ENCODE measurements at regions not wholly inside any gene's neighbourhood (a gene's known extent, or its start where the extent isn't known, plus 50 kb on each side); places are given as distances from the start of the nearest gene placed in this dataset.

DNA sequence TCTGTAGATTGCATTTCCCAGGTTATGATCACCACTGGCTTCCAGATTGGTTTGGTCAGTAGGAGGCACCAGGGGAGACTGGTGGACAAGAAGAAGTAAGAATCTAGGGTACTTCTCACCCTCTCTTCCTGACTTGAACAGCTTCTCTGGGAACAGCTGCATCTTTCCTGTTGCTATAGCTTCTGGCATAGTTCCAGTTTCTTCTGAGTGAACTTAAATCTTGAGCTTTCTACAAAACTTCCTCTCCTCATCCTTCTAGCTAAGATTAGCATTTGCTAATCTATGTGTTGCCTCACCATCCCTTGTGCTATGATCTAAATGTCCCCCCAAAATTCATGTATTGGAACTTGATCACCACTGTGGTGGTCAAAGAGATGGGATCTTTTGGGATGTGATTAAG, 724.6 kb downstream of the UTRN start:
- H3K27me3 Mint-ChIP-seq (ENCODE audit: unreplicated experiment): no peaks in the 10 kb centered on the region
- DNase-seq: no peak
- no peaks in the 10 kb centered on the region for H3K4me1 Mint-ChIP-seq (ENCODE audit: low read depth, unreplicated experiment)
- H3K4me3 Mint-ChIP-seq (ENCODE audit: unreplicated experiment): no peak overlapping the region
- H3K9me3 Mint-ChIP-seq (ENCODE audit: unreplicated experiment): no peaks in the 10 kb centered on the region
- H3K36me3 Mint-ChIP-seq (ENCODE audit: unreplicated experiment): no peaks in the 10 kb centered on the region
- H3K27ac Mint-ChIP-seq (ENCODE audit: unreplicated experiment): no peak overlapping the region
- TF ChIP-seq, protein P1, sequence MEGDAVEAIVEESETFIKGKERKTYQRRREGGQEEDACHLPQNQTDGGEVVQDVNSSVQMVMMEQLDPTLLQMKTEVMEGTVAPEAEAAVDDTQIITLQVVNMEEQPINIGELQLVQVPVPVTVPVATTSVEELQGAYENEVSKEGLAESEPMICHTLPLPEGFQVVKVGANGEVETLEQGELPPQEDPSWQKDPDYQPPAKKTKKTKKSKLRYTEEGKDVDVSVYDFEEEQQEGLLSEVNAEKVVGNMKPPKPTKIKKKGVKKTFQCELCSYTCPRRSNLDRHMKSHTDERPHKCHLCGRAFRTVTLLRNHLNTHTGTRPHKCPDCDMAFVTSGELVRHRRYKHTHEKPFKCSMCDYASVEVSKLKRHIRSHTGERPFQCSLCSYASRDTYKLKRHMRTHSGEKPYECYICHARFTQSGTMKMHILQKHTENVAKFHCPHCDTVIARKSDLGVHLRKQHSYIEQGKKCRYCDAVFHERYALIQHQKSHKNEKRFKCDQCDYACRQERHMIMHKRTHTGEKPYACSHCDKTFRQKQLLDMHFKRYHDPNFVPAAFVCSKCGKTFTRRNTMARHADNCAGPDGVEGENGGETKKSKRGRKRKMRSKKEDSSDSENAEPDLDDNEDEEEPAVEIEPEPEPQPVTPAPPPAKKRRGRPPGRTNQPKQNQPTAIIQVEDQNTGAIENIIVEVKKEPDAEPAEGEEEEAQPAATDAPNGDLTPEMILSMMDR (IDR thresholded peaks at IDR 0.05; ENCODE audit: partially characterized antibody, unreplicated experiment): no peak

GRCh38 chr6:145012039-145012662, 723.2 kb downstream of the EPM2A start:
- no peak overlapping the region for H3K27ac Mint-ChIP-seq (ENCODE audit: unreplicated experiment)
- H3K4me3 Mint-ChIP-seq (ENCODE audit: unreplicated experiment): no peak overlapping the region
- H3K27me3 Mint-ChIP-seq (ENCODE audit: unreplicated experiment): no peaks in the 10 kb centered on the region
- DNase-seq: no peak
- no peaks in the 10 kb centered on the region for H3K36me3 Mint-ChIP-seq (ENCODE audit: unreplicated experiment)
- H3K9me3 Mint-ChIP-seq (ENCODE audit: unreplicated experiment): no peaks in the 10 kb centered on the region
- TF ChIP-seq, protein P1 (IDR thresholded peaks at IDR 0.05; ENCODE audit: partially characterized antibody, unreplicated experiment): no peak
- no peaks in the 10 kb centered on the region for H3K4me1 Mint-ChIP-seq (ENCODE audit: low read depth, unreplicated experiment)

DNA sequence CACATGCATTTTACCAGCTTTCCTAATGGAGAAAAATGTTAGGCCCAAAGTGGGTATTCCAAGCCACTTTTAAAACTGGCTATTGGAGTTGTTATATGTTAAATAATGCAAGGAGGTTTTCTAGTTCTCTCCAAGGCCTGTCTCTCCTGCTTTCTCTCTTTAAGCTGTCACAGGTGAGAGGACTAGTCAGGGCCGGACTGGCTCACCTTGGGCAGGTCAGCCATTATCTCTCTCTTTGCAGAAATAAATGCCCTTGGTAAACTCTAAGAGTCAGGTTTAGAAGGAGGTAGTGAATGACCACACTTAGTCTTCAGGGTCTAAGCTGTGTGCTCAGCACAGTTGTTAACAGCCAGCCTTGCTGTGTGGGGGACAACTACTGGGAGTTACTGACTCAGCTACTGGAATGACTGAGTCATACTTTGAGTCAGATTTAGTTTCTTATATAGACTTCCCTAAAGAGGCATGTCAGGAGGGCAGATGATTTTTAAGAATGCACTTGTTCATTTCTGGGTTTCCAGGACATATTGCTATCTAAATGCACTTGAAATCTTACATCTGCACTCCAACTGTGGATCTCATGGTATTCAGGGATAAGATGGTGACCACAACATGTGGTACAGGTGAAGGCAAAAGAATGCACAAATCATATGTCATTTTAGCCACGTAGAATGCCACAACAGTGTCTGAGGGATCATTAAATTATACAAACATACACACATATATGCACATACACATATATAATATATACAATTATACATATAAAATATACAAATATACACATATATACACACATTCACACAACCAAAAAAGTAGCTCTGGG, 719.4 kb downstream of the EPM2A start:
- DNase-seq: no peak
- H3K4me1 Mint-ChIP-seq (ENCODE audit: low read depth, unreplicated experiment): no peaks in the 10 kb centered on the region
- TF ChIP-seq, protein P1 (IDR thresholded peaks at IDR 0.05; ENCODE audit: partially characterized antibody, unreplicated experiment): no peak
- H3K27ac Mint-ChIP-seq (ENCODE audit: unreplicated experiment): no peak overlapping the region
- H3K9me3 Mint-ChIP-seq (ENCODE audit: unreplicated experiment): peaks cover 1% of the 10 kb centered on the region
- peaks cover 2% of the 10 kb centered on the region for H3K27me3 Mint-ChIP-seq (ENCODE audit: unreplicated experiment)
- no peaks in the 10 kb centered on the region for H3K36me3 Mint-ChIP-seq (ENCODE audit: unreplicated experiment)
- H3K4me3 Mint-ChIP-seq (ENCODE audit: unreplicated experiment): no peak overlapping the region

- TF ChIP-seq, protein P1 (IDR thresholded peaks at IDR 0.05; ENCODE audit: partially characterized antibody, unreplicated experiment): no peak
- no peak overlapping the region for H3K27ac Mint-ChIP-seq (ENCODE audit: unreplicated experiment)
- H3K4me1 Mint-ChIP-seq (ENCODE audit: low read depth, unreplicated experiment): no peaks in the 10 kb centered on the region
- H3K36me3 Mint-ChIP-seq (ENCODE audit: unreplicated experiment): no peaks in the 10 kb centered on the region
- peaks cover 1% of the 10 kb centered on the region for H3K9me3 Mint-ChIP-seq (ENCODE audit: unreplicated experiment)
- H3K27me3 Mint-ChIP-seq (ENCODE audit: unreplicated experiment): peaks cover 2% of the 10 kb centered on the region
- DNase-seq: no peak
- H3K4me3 Mint-ChIP-seq (ENCODE audit: unreplicated experiment): no peak overlapping the region
Measured at GRCh38 chr6:145017051-145017450, 718.3 kb downstream of the EPM2A start.

GRCh38 chr6:145017516-145017915, 717.8 kb downstream of the EPM2A start:
- no peak overlapping the region for H3K27ac Mint-ChIP-seq (ENCODE audit: unreplicated experiment)
- no peaks in the 10 kb centered on the region for H3K4me1 Mint-ChIP-seq (ENCODE audit: low read depth, unreplicated experiment)
- TF ChIP-seq, protein P1 (IDR thresholded peaks at IDR 0.05; ENCODE audit: partially characterized antibody, unreplicated experiment): no peak

More at GRCh38 chr6:145017516-145017915, 717.8 kb downstream of the EPM2A start:
- Mint-ChIP-seq H3K27me3 (ENCODE audit: unreplicated experiment) (peaks cover 2% of the 10 kb centered on the region), H3K36me3 (ENCODE audit: unreplicated experiment) (no peaks in the 10 kb centered on the region), H3K9me3 (ENCODE audit: unreplicated experiment) (peaks cover 1% of the 10 kb centered on the region), H3K4me3 (ENCODE audit: unreplicated experiment) (no peak overlapping the region)
- DNase-seq: no peak
